GM06990 (cell line): ENCODE measurements at regions not wholly inside any gene's neighbourhood (a gene's known extent, or its start where the extent isn't known, plus 50 kb on each side); places are given as distances from the start of the nearest gene placed in this dataset.
"Not testable (repeated sequence)": the region's sequence is repeated elsewhere in the genome, so short reads cannot be mapped to it uniquely, and the experiment has no call there.

Source experiments
- DNase-seq: peaks from one replicate; pipeline ENCODE4 v3.0.0-alpha.2; 2011; ENCODE audit not compliant: insufficient read length; ENCODE audit errors: extremely low read depth
- H3K27me3 ChIP-seq: replicated peaks from 2 replicates; pipeline ENCODE4 v1.6.0; 2011; ENCODE audit warnings: low read length; ENCODE audit not compliant: control insufficient read depth, insufficient read depth
- H3K36me3 ChIP-seq: 2 replicates; pipeline ENCODE4 v1.5.1; 2011; ENCODE audit warnings: low read length; ENCODE audit not compliant: control insufficient read depth, insufficient read depth
- H3K4me3 ChIP-seq: replicated peaks from 2 replicates; pipeline ENCODE4 v1.5.1; 2011; ENCODE audit warnings: low read depth, mild to moderate bottlenecking, control low read depth, low read length
- CTCF ChIP-seq: IDR thresholded peaks from 2 replicates; pipeline ENCODE4 v1.5.1; 2011; ENCODE audit warnings: low read length, control low read depth, mild to moderate bottlenecking, inconsistent platforms; ENCODE audit not compliant: insufficient read depth, poor library complexity, severe bottlenecking

- H3K36me3 ChIP-seq: no peaks in the 10 kb centered on the region
- DNase-seq: no peak
- no peaks in the 10 kb centered on the region; the same call in 1 of the 2 replicates for H3K27me3 ChIP-seq
- no peak for TF ChIP-seq CTCF
- H3K4me3 ChIP-seq: no peak overlapping the region
Observed at GRCh38 chr9:95785209-95785608, 90.3 kb upstream of the ERCC6L2 start.

- Histone ChIP-seq H3K4me3 (no peak overlapping the region), H3K36me3 (no peaks in the 10 kb centered on the region), H3K27me3 (no peaks in the 10 kb centered on the region; the same call in 1 of the 2 replicates)
- no peak for DNase-seq
- TF ChIP-seq CTCF: no peak
Observed at GRCh38 chr9:95784318-95784717, 91.2 kb upstream of the ERCC6L2 start.

DNA sequence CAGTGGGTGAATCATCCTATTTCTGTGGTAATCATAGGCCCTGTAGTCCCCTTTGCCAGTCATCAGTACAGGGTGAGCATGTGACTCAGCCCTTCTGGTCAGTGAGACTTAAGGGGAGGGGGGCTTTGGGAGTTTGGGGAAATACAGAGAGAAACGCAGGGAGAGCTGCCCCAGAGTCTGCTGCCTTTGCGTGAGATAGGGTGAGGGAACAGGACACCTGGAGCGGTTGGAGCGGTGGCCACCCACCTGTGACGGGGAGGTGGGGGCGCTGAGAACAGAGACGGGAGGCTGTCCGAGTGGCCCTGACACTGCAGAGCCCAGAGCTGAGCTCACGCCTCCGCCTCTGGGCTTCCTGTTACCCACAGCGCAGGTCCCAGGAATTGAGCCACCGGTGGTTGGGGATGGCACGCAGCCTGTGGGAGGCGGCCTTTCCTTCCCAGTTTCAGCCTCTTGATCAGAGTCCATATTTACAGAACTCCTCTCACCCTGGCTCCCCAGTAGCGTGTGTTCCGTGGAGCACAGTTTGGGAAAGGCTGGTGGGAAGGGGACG, 92.0 kb upstream of the ERCC6L2 start:
- Histone ChIP-seq H3K36me3 (no peaks in the 10 kb centered on the region), H3K4me3 (no peak overlapping the region), H3K27me3 (no peaks in the 10 kb centered on the region; the same call in 1 of the 2 replicates)
- TF ChIP-seq CTCF: no peak
- no peak for DNase-seq

GRCh38 chr9:95780751-95781150, 94.7 kb upstream of the ERCC6L2 start:
- Histone ChIP-seq H3K4me3 (no peak overlapping the region), H3K36me3 (no peaks in the 10 kb centered on the region), H3K27me3 (no peaks in the 10 kb centered on the region; the same call in none of the 2 replicates)
- no peak for TF ChIP-seq CTCF
- DNase-seq: no peak

GRCh38 chr9:95780121-95780520, 95.4 kb upstream of the ERCC6L2 start:
- no peak for TF ChIP-seq CTCF
- H3K4me3 ChIP-seq: no peak overlapping the region
- H3K27me3 ChIP-seq: no peaks in the 10 kb centered on the region; the same call in 1 of the 2 replicates
- no peak for DNase-seq
- no peaks in the 10 kb centered on the region for H3K36me3 ChIP-seq

DNA sequence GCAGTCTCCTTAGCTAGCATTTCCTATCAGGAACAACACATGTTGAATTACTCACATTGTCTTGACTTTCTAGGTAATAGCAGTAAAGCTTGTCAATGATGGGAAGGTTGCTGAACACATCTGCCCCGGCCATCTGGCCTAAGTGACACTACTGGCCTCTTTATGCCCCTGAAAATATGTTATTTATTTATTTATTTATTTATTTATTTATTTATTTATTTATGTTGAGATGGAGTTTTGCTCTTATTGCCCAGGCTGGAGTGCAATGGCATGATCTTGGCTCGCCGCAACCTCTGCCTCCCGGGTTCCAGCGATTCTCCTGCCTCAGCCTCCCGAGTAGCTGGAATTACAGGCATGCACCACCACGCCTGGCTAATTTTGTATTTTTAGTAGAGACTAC, 95.9 kb upstream of the ERCC6L2 start:
- H3K4me3 ChIP-seq, DNase-seq, H3K36me3 ChIP-seq, H3K27me3 ChIP-seq: not testable (repeated sequence)
